ENCODE measurements at regions not wholly inside any gene's neighbourhood (a gene's known extent, or its start where the extent isn't known, plus 50 kb on each side); places are given as distances from the start of the nearest gene placed in this dataset.
A peak's percentile ranks its signal among the peaks of the same experiment; 100 is the strongest.

- DNase-seq: no peak
Observed at GRCh38 chrX:85517994-85518718, 138.7 kb upstream of the POF1B start.

GRCh38 chrX:85516131-85516530, 136.7 kb upstream of the POF1B start:
- DNase-seq: no peak

- DNase-seq: no peak
Observed at GRCh38 chrX:85506871-85507270, 127.4 kb upstream of the POF1B start.

GRCh38 chrX:85505801-85506200, 126.3 kb upstream of the POF1B start:
- DNase-seq: no peak

- DNase-seq: no peak
Observed at GRCh38 chrX:85504381-85504780, 124.9 kb upstream of the POF1B start.

- DNase-seq: peak; percentile 87
Observed at GRCh38 chrX:85503258-85504158, 124.0 kb upstream of the POF1B start.

GRCh38 chrX:85501349-85501748, 121.9 kb upstream of the POF1B start:
- no peak for DNase-seq

- DNase-seq: no peak
Observed at GRCh38 chrX:85499400-85499799, 119.9 kb upstream of the POF1B start.

GRCh38 chrX:85493821-85494220, 114.4 kb upstream of the POF1B start:
- no peak for DNase-seq

GRCh38 chrX:85454295-85454694, 74.8 kb upstream of the POF1B start:
- no peak for DNase-seq

- no peak for DNase-seq
Observed at GRCh38 chrX:85444613-85445012, 65.1 kb upstream of the POF1B start.

Measured in NCI-H1436 (cell line).